ENCODE measurements at regions not wholly inside any gene's neighbourhood (a gene's known extent, or its start where the extent isn't known, plus 50 kb on each side); places are given as distances from the start of the nearest gene placed in this dataset.

GRCh38 chr1:18564676-18565075 lies 66.0 kb upstream of the PAX7 start:
- Histone ChIP-seq H4K20me1 (replicated peaks; ENCODE audit: control insufficient read depth, insufficient read depth, low read length) (peaks cover 3% of the 10 kb centered on the region; the same call in 1 of the 2 replicates), H3K4me3 (no peak overlapping the region), H3K4me2 (ENCODE audit: insufficient read depth, low read length) (no peak overlapping the region), H3K9me1 (ENCODE audit: control insufficient read depth, insufficient read depth, low read length) (peaks cover 3% of the 10 kb centered on the region), H2AFZ (ENCODE audit: low read depth, low read length) (no peak overlapping the region), H3K79me2 (ENCODE audit: control insufficient read depth, insufficient read depth, low read length) (no peaks in the 10 kb centered on the region), H3K9me3 (replicated peaks; ENCODE audit: control insufficient read depth, insufficient read depth, low read depth, low read length) (no peaks in the 10 kb centered on the region), H3K36me3 (ENCODE audit: control insufficient read depth, insufficient read depth, low read length) (no peaks in the 10 kb centered on the region), H3K4me1 (replicated peaks in 1 of 2; ENCODE audit: control insufficient read depth in 2 of 2, insufficient read depth in 2 of 2, low read length in 2 of 2) (peaks cover 0 to 3% of the 10 kb centered on the region in 2 experiments; a peak in 1 of 5 replicates), H3K27me3 (ENCODE audit: control insufficient read depth in 2 of 2, insufficient read depth in 2 of 2, low read length in 2 of 2) (peaks cover 3 to 35% of the 10 kb centered on the region in 2 experiments; a peak in 4 of 5 replicates), H3K9ac (ENCODE audit: insufficient read depth in 1 of 2, low read depth in 2 of 2, low read length in 2 of 2) (no peak overlapping the region), H3K27ac (ENCODE audit: extremely low read depth, low read depth, low read length) (no peak overlapping the region)
- DNase-seq (ENCODE audit: extremely low read depth in 1 of 4, low spot score in 3 of 4), result no peak
- FAIRE-seq, result no peak
- intact Hi-C loops (cut with micrococcal nuclease) (no loop called here), in situ Hi-C loops (cut with MboI) (no loop called here)
- ChIA-PET POLR2A (no interaction called here), CTCF (ENCODE audit: low intra/inter-chr PET ratio) (no interaction called here)
- 2% methylated on average over 3 of the region's 3 CpGs for WGBS (ENCODE audit: insufficient coverage, low coverage, missing lambda C conversion rate)
- no TSS peak for BruUV-seq (replicated peaks)
- TF ChIP-seq SMARCA4 (IDR thresholded peaks at IDR 0.05) (no peak), TCF7L2 (IDR thresholded peaks at IDR 0.05; ENCODE audit: low read depth, low read length) (no peak), SNAPC5 (CRISPR knock-in tag; IDR thresholded peaks at IDR 0.05) (no peak)
- no peak for ATAC-seq

GRCh38 chr1:18565321-18565720 lies 65.3 kb upstream of the PAX7 start:
- Histone ChIP-seq H4K20me1 (replicated peaks; ENCODE audit: control insufficient read depth, insufficient read depth, low read length) (peaks cover 3% of the 10 kb centered on the region; the same call in 1 of the 2 replicates), H3K79me2 (ENCODE audit: control insufficient read depth, insufficient read depth, low read length) (no peaks in the 10 kb centered on the region), H2AFZ (ENCODE audit: low read depth, low read length) (no peak overlapping the region), H3K9me3 (replicated peaks; ENCODE audit: control insufficient read depth, insufficient read depth, low read depth, low read length) (no peaks in the 10 kb centered on the region), H3K9me1 (ENCODE audit: control insufficient read depth, insufficient read depth, low read length) (no peaks in the 10 kb centered on the region), H3K27ac (ENCODE audit: extremely low read depth, low read depth, low read length) (no peak overlapping the region), H3K4me3 (no peak overlapping the region), H3K4me2 (ENCODE audit: insufficient read depth, low read length) (no peak overlapping the region), H3K36me3 (ENCODE audit: control insufficient read depth, insufficient read depth, low read length) (no peaks in the 10 kb centered on the region), H3K27me3 (ENCODE audit: control insufficient read depth in 2 of 2, insufficient read depth in 2 of 2, low read length in 2 of 2) (peaks cover 2 to 35% of the 10 kb centered on the region in 2 experiments; a peak in 2 of 5 replicates), H3K9ac (ENCODE audit: insufficient read depth in 1 of 2, low read depth in 2 of 2, low read length in 2 of 2) (no peak overlapping the region), H3K4me1 (replicated peaks in 1 of 2; ENCODE audit: control insufficient read depth in 2 of 2, insufficient read depth in 2 of 2, low read length in 2 of 2) (peaks cover 0 to 3% of the 10 kb centered on the region in 2 experiments; a peak in 1 of 5 replicates)
- ChIA-PET CTCF (ENCODE audit: low intra/inter-chr PET ratio) (no interaction called here), POLR2A (no interaction called here)
- intact Hi-C loops (cut with micrococcal nuclease) (no loop called here), in situ Hi-C loops (cut with MboI) (no loop called here)
- ATAC-seq (no peak), DNase-seq (ENCODE audit: extremely low read depth in 1 of 4, low spot score in 3 of 4) (no peak), FAIRE-seq (no peak)
- 4% methylated on average over 2 of the region's 2 CpGs for WGBS (ENCODE audit: insufficient coverage, low coverage, missing lambda C conversion rate)
- BruUV-seq (replicated peaks), result no TSS peak
- peak; percentile 80 for TF ChIP-seq RBM25 (IDR thresholded peaks at IDR 0.05; ENCODE audit: low read depth, low read length, severe bottlenecking)
- no peak for TF ChIP-seq NBN (IDR thresholded peaks at IDR 0.05; ENCODE audit: low read depth)
- no peak for TF ChIP-seq CSDE1 (IDR thresholded peaks at IDR 0.05)
- no peak for TF ChIP-seq ZBTB8A (IDR thresholded peaks at IDR 0.05; ENCODE audit: partially characterized antibody)
- TF ChIP-seq ZFP36 (IDR thresholded peaks at IDR 0.05; ENCODE audit: low read depth, low read length, partially characterized antibody), result peak; percentile 71
- peak; percentile 40; the same call in 1 of the 2 replicates for TF ChIP-seq BCOR (IDR thresholded peaks at IDR 0.05)
